HEK293T (cell line): ENCODE measurements at regions not wholly inside any gene's neighbourhood (a gene's known extent, or its start where the extent isn't known, plus 50 kb on each side); places are given as distances from the start of the nearest gene placed in this dataset.

Experiments used
- CTCF ChIA-PET: fragments of 350-600 bp; formaldehyde crosslinking; extraction: SDS; loops from one replicate; lab custom pipeline; 2021; ENCODE audit warnings: antibody characterized with exemption, inconsistent platforms; lab: Yijun Ruan, JAX
- POLR2A ChIA-PET: fragments of 350-600 bp; formaldehyde crosslinking; extraction: SDS; loops from one replicate; lab custom pipeline; 2020; ENCODE audit warnings: antibody characterized with exemption, inconsistent platforms; lab: Yijun Ruan, JAX
- DNase-seq: peaks from one replicate; pipeline ENCODE4 v3.0.0; 2012; ENCODE audit warnings: mixed read lengths; ENCODE audit errors: extremely low spot score
- ARNT ChIP-seq: fragments of 450-650 bp; IDR thresholded peaks from 2 replicates; pipeline ENCODE4 v1.6.1; 2017; ENCODE audit warnings: mild to moderate bottlenecking
- BHLHE40 ChIP-seq: fragments of 450-650 bp; IDR thresholded peaks from 2 replicates; pipeline ENCODE4 v1.6.1; 2016; ENCODE audit warnings: mild to moderate bottlenecking, moderate library complexity, borderline replicate concordance
- CTBP1 ChIP-seq: fragments of 450-650 bp; IDR thresholded peaks from 2 replicates; pipeline ENCODE4 v1.6.1; 2016; ENCODE audit warnings: borderline replicate concordance
- ELF4 ChIP-seq: fragments of 450-650 bp; IDR thresholded peaks from 2 replicates; pipeline ENCODE4 v1.6.1; 2017; ENCODE audit warnings: antibody characterized with exemption
- FOXA1 ChIP-seq: fragments of 450-650 bp; IDR thresholded peaks from 2 replicates; pipeline ENCODE4 v1.6.1; 2016; ENCODE audit warnings: mild to moderate bottlenecking
- FOXK2 ChIP-seq: fragments of 450-650 bp; IDR thresholded peaks from 2 replicates; pipeline ENCODE4 v1.6.1; 2016; ENCODE audit warnings: mild to moderate bottlenecking
- FOXM1 ChIP-seq: fragments of 450-650 bp; IDR thresholded peaks from 2 replicates; pipeline ENCODE4 v1.6.1; 2017; ENCODE audit warnings: mild to moderate bottlenecking, borderline replicate concordance
- HDGF ChIP-seq: fragments of 450-650 bp; IDR thresholded peaks from 2 replicates; pipeline ENCODE4 v1.6.1; 2017; ENCODE audit warnings: antibody characterized with exemption, borderline replicate concordance
- L3MBTL2 ChIP-seq: fragments of 450-650 bp; conservative IDR thresholded peaks from 2 replicates; pipeline ENCODE4 v1.6.1; 2016; ENCODE audit warnings: mild to moderate bottlenecking
- LEF1 ChIP-seq: fragments of 450-650 bp; IDR thresholded peaks from 2 replicates; pipeline ENCODE4 v1.6.1; 2017; ENCODE audit warnings: mild to moderate bottlenecking, borderline replicate concordance
- NFRKB ChIP-seq: fragments of 450-650 bp; IDR thresholded peaks from 2 replicates; pipeline ENCODE4 v1.6.1; 2016; ENCODE audit warnings: mild to moderate bottlenecking, moderate library complexity
- PKNOX1 ChIP-seq: fragments of 450-650 bp; IDR thresholded peaks from 2 replicates; pipeline ENCODE4 v1.6.1; 2016
- SP1 ChIP-seq: fragments of 450-650 bp; IDR thresholded peaks from 2 replicates; pipeline ENCODE4 v1.6.1; 2017
- SUZ12 ChIP-seq: fragments of 450-650 bp; IDR thresholded peaks from 2 replicates; pipeline ENCODE4 v1.6.1; 2016; ENCODE audit warnings: mild to moderate bottlenecking
- TARDBP ChIP-seq: fragments of 450-650 bp; IDR thresholded peaks from 2 replicates; pipeline ENCODE4 v1.6.1; 2016
- ZNF384 ChIP-seq: fragments of 450-650 bp; IDR thresholded peaks from 2 replicates; pipeline ENCODE4 v1.6.1; 2016

- no peak for DNase-seq
- ChIA-PET CTCF (no interaction called here), POLR2A (no interaction called here)
- TF ChIP-seq FOXK2: no peak
- TF ChIP-seq FOXM1: no peak
- TF ChIP-seq BHLHE40: no peak
- no peak for TF ChIP-seq LEF1
- no peak for TF ChIP-seq SUZ12
- no peak for TF ChIP-seq CTBP1
- TF ChIP-seq PKNOX1: no peak
- no peak for TF ChIP-seq L3MBTL2
- no peak for TF ChIP-seq NFRKB
- no peak for TF ChIP-seq ARNT
Measured at GRCh38 chr15:29196722-29197121, 72.9 kb downstream of the NSMCE3 start.

GRCh38 chr15:29196290-29196689, 73.3 kb downstream of the NSMCE3 start:
- TF ChIP-seq LEF1: no peak
- TF ChIP-seq ELF4: no peak
- TF ChIP-seq FOXK2: no peak
- TF ChIP-seq ZNF384: no peak
- TF ChIP-seq PKNOX1: no peak
- ChIA-PET CTCF (no interaction called here), POLR2A (no interaction called here)
- DNase-seq: no peak

GRCh38 chr15:29194866-29195265, 74.8 kb downstream of the NSMCE3 start:
- DNase-seq: no peak
- TF ChIP-seq BHLHE40 (no peak), CTBP1 (no peak), L3MBTL2 (no peak), SP1 (no peak), ARNT (no peak), ELF4 (no peak), TARDBP (no peak), HDGF (no peak), SUZ12 (no peak), ZNF384 (no peak), FOXK2 (no peak), PKNOX1 (no peak), NFRKB (no peak), FOXA1 (no peak)
- ChIA-PET CTCF (no interaction called here), POLR2A (no interaction called here)

GRCh38 chr15:29183071-29183831, 86.4 kb downstream of the NSMCE3 start:
- peak; percentile 79 for TF ChIP-seq ARNT
- peak; percentile 34; the same call in 1 of the 2 replicates for TF ChIP-seq PKNOX1
- no peak for TF ChIP-seq SP1
- ChIA-PET CTCF (no interaction called here), POLR2A (no interaction called here)
- DNase-seq: peak; percentile 9

GRCh38 chr15:29182590-29182989, 87.0 kb downstream of the NSMCE3 start:
- TF ChIP-seq CTBP1: no peak
- no peak for TF ChIP-seq BHLHE40
- TF ChIP-seq FOXK2: no peak
- TF ChIP-seq SUZ12: no peak
- TF ChIP-seq TARDBP: no peak
- no peak for TF ChIP-seq FOXM1
- no peak for TF ChIP-seq ARNT
- POLR2A ChIA-PET: no interaction called here
- DNase-seq: no peak
- CTCF ChIA-PET: no interaction called here

- no peak for DNase-seq
- TF ChIP-seq ELF4 (no peak), FOXA1 (no peak), SUZ12 (no peak), NFRKB (no peak), FOXM1 (no peak), LEF1 (no peak), SP1 (no peak)
- CTCF ChIA-PET: no interaction called here
- POLR2A ChIA-PET: no interaction called here
Measured at GRCh38 chr15:29172742-29173725, 96.6 kb downstream of the NSMCE3 start.
